K562 (cell line): ENCODE measurements at regions not wholly inside any gene's neighbourhood (a gene's known extent, or its start where the extent isn't known, plus 50 kb on each side); places are given as distances from the start of the nearest gene placed in this dataset.

Experiments
- ATAC-seq: fragments of 200-7000 bp; cut with Tn5 transposase; 3 replicates; pipeline ENCODE4 v1.9.1; 2020; ENCODE audit warnings: moderate library complexity
- BruUV-seq: library from RNA; stranded (reverse); fragments of 400-500 nt; replicated peaks from 2 replicates; lab custom pipeline; 2021; lab: Mats Ljungman, UMichigan
- CTCF ChIA-PET: fragments of 300-600 bp; formaldehyde crosslinking; extraction: SDS; loops from one replicate; lab custom pipeline; 2021; ENCODE audit warnings: low intra/inter-chr PET ratio; lab: Yijun Ruan, JAX
- POLR2A ChIA-PET: fragments of 300-600, 350-650 bp; sonication (Branson Sonifier 250); formaldehyde crosslinking; extraction: SDS; loops from one replicate; lab custom pipeline; 2021; ENCODE audit warnings: antibody characterized with exemption, inconsistent platforms; lab: Yijun Ruan, JAX
- DNase-seq, 4 experiments: peaks; one replicate each; pipeline versions ENCODE4 v3.0.0 to v3.0.0-alpha.2; 2011 to 2018; ENCODE audit warnings: low spot score in 3 of 4, mixed read lengths in 3 of 4; ENCODE audit errors: extremely low read depth in 1 of 4
- FAIRE-seq: peaks from 2 replicates; lab custom pipeline; 2011; peaks lifted over from hg19 to GRCh38; lab: Jason Lieb, UNC
- H2AFZ ChIP-seq: 2 replicates; pipeline ENCODE4 v1.6.0; 2011; ENCODE audit warnings: low read depth, low read length, control low read depth, inconsistent platforms
- H3K27ac ChIP-seq: fragments of 200-600 bp; 3 replicates; pipeline ENCODE4 v1.8.0; 2011; ENCODE audit warnings: low read depth, mild to moderate bottlenecking, control low read depth, inconsistent platforms, low read length, moderate library complexity, mixed read lengths; ENCODE audit errors: extremely low read depth
- H3K27me3 ChIP-seq, 2 experiments: fragments of 300-600 bp in 1 of 2; 2 replicates in 1 of 2; 3 replicates in 1 of 2; pipeline versions ENCODE4 v1.6.0 to v1.8.0; 2011; ENCODE audit warnings: inconsistent platforms in 2 of 2, low read length in 2 of 2, mild to moderate bottlenecking in 1 of 2, mixed read lengths in 1 of 2, moderate library complexity in 1 of 2; ENCODE audit not compliant: control insufficient read depth in 2 of 2, insufficient read depth in 2 of 2
- H3K36me3 ChIP-seq: fragments of 300-600 bp; 3 replicates; pipeline ENCODE4 v1.8.0; 2011; ENCODE audit warnings: mild to moderate bottlenecking, low read length, inconsistent platforms; ENCODE audit not compliant: control insufficient read depth, insufficient read depth
- H3K4me1 ChIP-seq, 2 experiments: fragments of 200-600 bp in 1 of 2; replicated peaks in 1 of 2; 2 replicates in 1 of 2; 3 replicates in 1 of 2; pipeline versions ENCODE4 v1.5.1 to v1.8.0; 2011; ENCODE audit warnings: inconsistent platforms in 2 of 2, low read length in 2 of 2, mild to moderate bottlenecking in 1 of 2, mixed read lengths in 1 of 2, moderate library complexity in 1 of 2; ENCODE audit not compliant: control insufficient read depth in 2 of 2, insufficient read depth in 2 of 2
- H3K4me2 ChIP-seq: 2 replicates; pipeline ENCODE4 v1.6.1; 2011; ENCODE audit warnings: low read length, control low read depth, inconsistent platforms, mixed read lengths; ENCODE audit not compliant: insufficient read depth
- H3K4me3 ChIP-seq: fragments of 200-600 bp; sonication (generic), shearing (Covaris generic); 2 replicates; pipeline ENCODE4 v1.5.1; 2016; ENCODE audit warnings: control low read depth, inconsistent platforms
- H3K79me2 ChIP-seq: fragments of 200-600 bp; 3 replicates; pipeline ENCODE4 v1.8.0; 2011; ENCODE audit warnings: low read length, inconsistent platforms; ENCODE audit not compliant: control insufficient read depth, insufficient read depth
- H3K9ac ChIP-seq, 2 experiments: 2 replicates each; pipeline versions ENCODE4 v1.6.0 to v1.6.1; 2011; ENCODE audit warnings: low read depth in 2 of 2, low read length in 2 of 2, control low read depth in 1 of 2, inconsistent platforms in 1 of 2, mild to moderate bottlenecking in 1 of 2, mixed read lengths in 1 of 2; ENCODE audit not compliant: insufficient read depth in 1 of 2
- H3K9me1 ChIP-seq: one replicate; pipeline ENCODE4 v1.6.0; 2011; ENCODE audit warnings: inconsistent platforms, mild to moderate bottlenecking, low read length, moderate library complexity; ENCODE audit not compliant: control insufficient read depth, insufficient read depth
- H3K9me3 ChIP-seq: replicated peaks from 2 replicates; pipeline ENCODE4 v1.5.1; 2011; ENCODE audit warnings: low read depth, low read length, inconsistent platforms; ENCODE audit not compliant: control insufficient read depth, insufficient read depth
- H4K20me1 ChIP-seq: replicated peaks from 2 replicates; pipeline ENCODE4 v1.6.1; 2011; ENCODE audit warnings: low read length, inconsistent platforms, mixed read lengths; ENCODE audit not compliant: control insufficient read depth, insufficient read depth
- GTF2F1 ChIP-seq: IDR thresholded peaks from 2 replicates; pipeline ENCODE4 v1.6.1; 2011; ENCODE audit warnings: low read depth, low read length, improper control_type of control experiment
- MYNN ChIP-seq, 2 experiments: sonication (generic); formaldehyde crosslinking in 1 of 2; IDR thresholded peaks; 2 replicates each; pipeline versions ENCODE4 v1.5.0 to v1.6.1; 2016 to 2020; ENCODE audit warnings: antibody characterized with exemption in 1 of 2, missing genetic modification reagents in 1 of 2
- NCOA6 ChIP-seq: fragments of 450-650 bp; IDR thresholded peaks from 2 replicates; pipeline ENCODE4 v1.6.1; 2017; ENCODE audit warnings: mild to moderate bottlenecking
- NR2C2 ChIP-seq, 2 experiments: fragments of 200-800 bp in 1 of 2; sonication (Bioruptor generic) in 1 of 2; sonication (generic) in 1 of 2; formaldehyde crosslinking in 1 of 2; IDR thresholded peaks; 2 replicates each; pipeline versions ENCODE4 v1.6.1 to v1.8.0; 2016 to 2022; ENCODE audit warnings: mild to moderate bottlenecking in 1 of 2, missing compliant biosample characterization in 1 of 2, missing genetic modification characterization in 1 of 2, missing genetic modification reagents in 1 of 2
- YY1 ChIP-seq, 3 experiments: IDR thresholded peaks; 2 replicates each; pipeline ENCODE4 v1.6.1; 2011; ENCODE audit warnings: low read length in 2 of 3, mild to moderate bottlenecking in 2 of 3, moderate library complexity in 2 of 3, borderline replicate concordance in 1 of 3, control low read depth in 1 of 3, low read depth in 1 of 3; ENCODE audit not compliant: insufficient read depth in 3 of 3, insufficient replicate concordance in 2 of 3, control insufficient read depth in 1 of 3, insufficient read length in 1 of 3; ENCODE audit errors: extremely low read depth in 1 of 3
- WGBS: fragments of 100-300 bp; shearing (Covaris generic); methylation state at CpG from one replicate; pipeline ENCODE4 v1.1.6; 2016; ENCODE audit warnings: low coverage, mixed read lengths; ENCODE audit not compliant: insufficient coverage; ENCODE audit errors: missing lambda C conversion rate; 5-methylcytosine and 5-hydroxymethylcytosine counted together
- in situ Hi-C: fragments of 300-500 bp; cut with MboI; formaldehyde crosslinking; loops from 4 replicates; pipeline ENCODE4 v1.15.0; 2018; ENCODE audit warnings: inconsistent platforms, mixed read lengths
- intact Hi-C: fragments of 100-400 bp; cut with micrococcal nuclease; formaldehyde crosslinking; loops from 2 replicates; pipeline ENCODE4 v1.14.2; 2022
- TF ChIP-seq, protein P1 (sequence below): fragments of 450-650 bp; IDR thresholded peaks from 2 replicates; pipeline ENCODE4 v1.6.1; 2016; ENCODE audit warnings: borderline replicate concordance
- TF ChIP-seq, protein P2 (sequence below), 2 experiments: fragments of 450-650 bp; formaldehyde crosslinking in 1 of 2; IDR thresholded peaks; 2 replicates each; pipeline versions ENCODE4 v1.4.0 to v1.6.1; 2014 to 2020; ENCODE audit warnings: mild to moderate bottlenecking in 2 of 2, borderline replicate concordance in 1 of 2, low read depth in 1 of 2
- TF ChIP-seq, protein P3 (sequence below): fragments of 250-450 bp; sonication (Bioruptor Pico); IDR thresholded peaks from 2 replicates; pipeline ENCODE4 v1.5.1; 2021; ENCODE audit warnings: mild to moderate bottlenecking

DNA sequence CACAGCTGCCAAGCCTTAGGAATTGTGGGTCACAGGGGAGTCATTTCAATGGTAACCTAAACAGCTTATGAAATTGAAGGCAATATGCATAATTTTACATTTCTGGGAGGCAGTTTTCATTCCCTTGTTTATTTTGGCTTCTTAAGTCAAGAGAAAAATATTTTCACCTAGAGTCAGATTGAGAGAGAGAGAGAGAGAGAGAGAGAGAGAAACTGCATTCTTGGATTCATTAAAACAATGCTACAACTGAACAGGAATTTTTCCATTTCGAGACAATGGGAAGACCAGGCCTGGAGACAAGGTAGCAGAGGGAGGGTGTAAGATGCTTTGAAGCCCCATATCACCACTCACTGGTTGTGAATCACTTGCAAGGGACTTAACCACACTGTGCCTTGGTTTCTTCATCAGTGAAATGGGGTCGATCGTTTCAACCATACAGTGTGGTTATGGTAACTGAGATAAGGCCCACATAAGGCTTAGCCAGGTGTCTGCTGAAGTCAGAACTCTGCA is 224.7 kb upstream of the IRX3 start:
- H3K4me1 ChIP-seq: no peaks in the 10 kb centered on the region
- H3K79me2 ChIP-seq: no peaks in the 10 kb centered on the region
- ATAC-seq: no peak
- no peaks in the 10 kb centered on the region for H4K20me1 ChIP-seq
- no peaks in the 10 kb centered on the region for H3K9me3 ChIP-seq
- no peaks in the 10 kb centered on the region for H3K9me1 ChIP-seq
- no peak overlapping the region for H3K27ac ChIP-seq
- H3K27me3 ChIP-seq: peaks cover 33 to 54% of the 10 kb centered on the region in 2 experiments; a peak in 4 of 5 replicates
- intact Hi-C loops (no loop called here), in situ Hi-C loops (no loop called here)
- no peak overlapping the region for H3K4me3 ChIP-seq
- H2AFZ ChIP-seq: no peak overlapping the region
- no peak overlapping the region for H3K9ac ChIP-seq
- no peak overlapping the region for H3K4me2 ChIP-seq
- CTCF ChIA-PET: no interaction called here
- POLR2A ChIA-PET: no interaction called here
- WGBS: 0% methylated on average over 3 of the region's 3 CpGs
- no TSS peak for BruUV-seq
- H3K36me3 ChIP-seq: no peaks in the 10 kb centered on the region
- DNase-seq: no peak
- FAIRE-seq: no peak
- TF ChIP-seq, protein P1, sequence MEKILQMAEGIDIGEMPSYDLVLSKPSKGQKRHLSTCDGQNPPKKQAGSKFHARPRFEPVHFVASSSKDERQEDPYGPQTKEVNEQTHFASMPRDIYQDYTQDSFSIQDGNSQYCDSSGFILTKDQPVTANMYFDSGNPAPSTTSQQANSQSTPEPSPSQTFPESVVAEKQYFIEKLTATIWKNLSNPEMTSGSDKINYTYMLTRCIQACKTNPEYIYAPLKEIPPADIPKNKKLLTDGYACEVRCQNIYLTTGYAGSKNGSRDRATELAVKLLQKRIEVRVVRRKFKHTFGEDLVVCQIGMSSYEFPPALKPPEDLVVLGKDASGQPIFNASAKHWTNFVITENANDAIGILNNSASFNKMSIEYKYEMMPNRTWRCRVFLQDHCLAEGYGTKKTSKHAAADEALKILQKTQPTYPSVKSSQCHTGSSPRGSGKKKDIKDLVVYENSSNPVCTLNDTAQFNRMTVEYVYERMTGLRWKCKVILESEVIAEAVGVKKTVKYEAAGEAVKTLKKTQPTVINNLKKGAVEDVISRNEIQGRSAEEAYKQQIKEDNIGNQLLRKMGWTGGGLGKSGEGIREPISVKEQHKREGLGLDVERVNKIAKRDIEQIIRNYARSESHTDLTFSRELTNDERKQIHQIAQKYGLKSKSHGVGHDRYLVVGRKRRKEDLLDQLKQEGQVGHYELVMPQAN: no peak
- TF ChIP-seq GTF2F1: no peak
- TF ChIP-seq YY1 (IDR thresholded peaks at IDR 0.05; ENCODE audit: borderline replicate concordance in 1 of 3, control insufficient read depth in 1 of 3, extremely low read depth in 1 of 3, insufficient read depth in 3 of 3, insufficient read length in 1 of 3, insufficient replicate concordance in 2 of 3, low read depth in 1 of 3, low read length in 2 of 3): no peak
- TF ChIP-seq, protein P2, sequence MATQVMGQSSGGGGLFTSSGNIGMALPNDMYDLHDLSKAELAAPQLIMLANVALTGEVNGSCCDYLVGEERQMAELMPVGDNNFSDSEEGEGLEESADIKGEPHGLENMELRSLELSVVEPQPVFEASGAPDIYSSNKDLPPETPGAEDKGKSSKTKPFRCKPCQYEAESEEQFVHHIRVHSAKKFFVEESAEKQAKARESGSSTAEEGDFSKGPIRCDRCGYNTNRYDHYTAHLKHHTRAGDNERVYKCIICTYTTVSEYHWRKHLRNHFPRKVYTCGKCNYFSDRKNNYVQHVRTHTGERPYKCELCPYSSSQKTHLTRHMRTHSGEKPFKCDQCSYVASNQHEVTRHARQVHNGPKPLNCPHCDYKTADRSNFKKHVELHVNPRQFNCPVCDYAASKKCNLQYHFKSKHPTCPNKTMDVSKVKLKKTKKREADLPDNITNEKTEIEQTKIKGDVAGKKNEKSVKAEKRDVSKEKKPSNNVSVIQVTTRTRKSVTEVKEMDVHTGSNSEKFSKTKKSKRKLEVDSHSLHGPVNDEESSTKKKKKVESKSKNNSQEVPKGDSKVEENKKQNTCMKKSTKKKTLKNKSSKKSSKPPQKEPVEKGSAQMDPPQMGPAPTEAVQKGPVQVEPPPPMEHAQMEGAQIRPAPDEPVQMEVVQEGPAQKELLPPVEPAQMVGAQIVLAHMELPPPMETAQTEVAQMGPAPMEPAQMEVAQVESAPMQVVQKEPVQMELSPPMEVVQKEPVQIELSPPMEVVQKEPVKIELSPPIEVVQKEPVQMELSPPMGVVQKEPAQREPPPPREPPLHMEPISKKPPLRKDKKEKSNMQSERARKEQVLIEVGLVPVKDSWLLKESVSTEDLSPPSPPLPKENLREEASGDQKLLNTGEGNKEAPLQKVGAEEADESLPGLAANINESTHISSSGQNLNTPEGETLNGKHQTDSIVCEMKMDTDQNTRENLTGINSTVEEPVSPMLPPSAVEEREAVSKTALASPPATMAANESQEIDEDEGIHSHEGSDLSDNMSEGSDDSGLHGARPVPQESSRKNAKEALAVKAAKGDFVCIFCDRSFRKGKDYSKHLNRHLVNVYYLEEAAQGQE (IDR thresholded peaks at IDR 0.05; ENCODE audit: borderline replicate concordance): no peak
- TF ChIP-seq, protein P2 (CRISPR knock-in tag; IDR thresholded peaks at IDR 0.05; ENCODE audit: low read depth): no peak
- TF ChIP-seq NR2C2 (CRISPR knock-in tag; IDR thresholded peaks at IDR 0.05): no peak
- no peak for TF ChIP-seq NR2C2 (tag; IDR thresholded peaks at IDR 0.05)
- no peak for TF ChIP-seq MYNN (IDR thresholded peaks at IDR 0.05)
- no peak for TF ChIP-seq MYNN (CRISPR knock-in tag; IDR thresholded peaks at IDR 0.05)
- no peak for TF ChIP-seq NCOA6
- TF ChIP-seq, protein P3, sequence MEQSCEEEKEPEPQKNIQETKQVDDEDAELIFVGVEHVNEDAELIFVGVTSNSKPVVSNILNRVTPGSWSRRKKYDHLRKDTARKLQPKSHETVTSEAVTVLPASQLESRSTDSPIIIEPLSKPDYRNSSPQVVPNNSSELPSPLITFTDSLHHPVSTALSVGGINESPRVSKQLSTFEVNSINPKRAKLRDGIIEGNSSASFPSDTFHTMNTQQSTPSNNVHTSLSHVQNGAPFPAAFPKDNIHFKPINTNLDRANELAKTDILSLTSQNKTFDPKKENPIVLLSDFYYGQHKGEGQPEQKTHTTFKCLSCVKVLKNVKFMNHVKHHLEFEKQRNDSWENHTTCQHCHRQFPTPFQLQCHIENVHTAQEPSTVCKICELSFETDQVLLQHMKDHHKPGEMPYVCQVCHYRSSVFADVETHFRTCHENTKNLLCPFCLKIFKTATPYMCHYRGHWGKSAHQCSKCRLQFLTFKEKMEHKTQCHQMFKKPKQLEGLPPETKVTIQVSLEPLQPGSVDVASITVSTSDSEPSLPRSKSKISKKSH (CRISPR knock-in tag): no peak
